ENCODE measurements at regions not wholly inside any gene's neighbourhood (a gene's known extent, or its start where the extent isn't known, plus 50 kb on each side); places are given as distances from the start of the nearest gene placed in this dataset.

- TF ChIP-seq CTCF (IDR thresholded peaks at IDR 0.05), result no peak
- no peak for TF ChIP-seq EP300 (IDR thresholded peaks at IDR 0.05)
Observed at GRCh38 chr22:22796724-22797123, 90.9 kb upstream of the IGLL5 start.

All from gastroesophageal sphincter (tissue), 3 donors.